ENCODE measurements at regions not wholly inside any gene's neighbourhood (a gene's known extent, or its start where the extent isn't known, plus 50 kb on each side); places are given as distances from the start of the nearest gene placed in this dataset.

DNA sequence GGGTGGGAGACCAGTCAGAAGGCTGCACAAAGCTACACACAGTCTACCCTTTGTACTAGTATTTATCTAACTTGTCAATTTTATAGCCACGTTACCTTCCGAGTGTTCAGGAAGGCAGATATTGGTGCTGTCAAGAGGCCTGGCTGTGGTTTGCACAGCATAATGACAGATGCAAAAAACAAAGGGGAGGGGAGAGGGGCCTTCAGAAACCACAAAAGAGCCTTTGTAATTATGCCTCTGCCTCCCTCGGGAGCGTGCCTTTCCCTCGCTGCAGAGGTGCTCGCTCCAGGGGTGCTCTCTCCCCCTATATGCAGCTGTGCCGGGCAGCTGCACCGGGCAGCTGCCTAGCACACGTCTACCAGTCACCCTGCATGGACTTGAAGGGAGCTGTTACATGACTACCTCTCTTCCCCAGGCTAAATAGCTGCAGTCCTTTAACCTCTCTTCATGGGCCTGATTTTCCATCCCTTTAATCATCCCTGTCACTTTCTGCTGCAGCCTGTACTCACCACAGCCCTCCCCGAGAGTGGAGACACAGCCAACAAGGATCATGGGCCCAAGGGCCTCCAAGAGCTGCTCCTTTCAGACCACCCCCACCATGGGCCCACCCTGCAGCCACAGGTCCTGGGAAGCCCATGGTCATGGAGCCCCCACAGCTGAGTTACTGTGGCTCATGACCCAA, 168.4 kb upstream of the PKDCC start:
- TF ChIP-seq POLR2AphosphoS5 (IDR thresholded peaks at IDR 0.05; ENCODE audit: low read depth, low read length) (no peak), TAF1 (IDR thresholded peaks at IDR 0.05; ENCODE audit: borderline replicate concordance, insufficient read depth, low read length) (no peak), SIN3A (IDR thresholded peaks at IDR 0.05; ENCODE audit: borderline replicate concordance, insufficient read depth, low read length) (no peak)
- TF ChIP-seq, protein P1, sequence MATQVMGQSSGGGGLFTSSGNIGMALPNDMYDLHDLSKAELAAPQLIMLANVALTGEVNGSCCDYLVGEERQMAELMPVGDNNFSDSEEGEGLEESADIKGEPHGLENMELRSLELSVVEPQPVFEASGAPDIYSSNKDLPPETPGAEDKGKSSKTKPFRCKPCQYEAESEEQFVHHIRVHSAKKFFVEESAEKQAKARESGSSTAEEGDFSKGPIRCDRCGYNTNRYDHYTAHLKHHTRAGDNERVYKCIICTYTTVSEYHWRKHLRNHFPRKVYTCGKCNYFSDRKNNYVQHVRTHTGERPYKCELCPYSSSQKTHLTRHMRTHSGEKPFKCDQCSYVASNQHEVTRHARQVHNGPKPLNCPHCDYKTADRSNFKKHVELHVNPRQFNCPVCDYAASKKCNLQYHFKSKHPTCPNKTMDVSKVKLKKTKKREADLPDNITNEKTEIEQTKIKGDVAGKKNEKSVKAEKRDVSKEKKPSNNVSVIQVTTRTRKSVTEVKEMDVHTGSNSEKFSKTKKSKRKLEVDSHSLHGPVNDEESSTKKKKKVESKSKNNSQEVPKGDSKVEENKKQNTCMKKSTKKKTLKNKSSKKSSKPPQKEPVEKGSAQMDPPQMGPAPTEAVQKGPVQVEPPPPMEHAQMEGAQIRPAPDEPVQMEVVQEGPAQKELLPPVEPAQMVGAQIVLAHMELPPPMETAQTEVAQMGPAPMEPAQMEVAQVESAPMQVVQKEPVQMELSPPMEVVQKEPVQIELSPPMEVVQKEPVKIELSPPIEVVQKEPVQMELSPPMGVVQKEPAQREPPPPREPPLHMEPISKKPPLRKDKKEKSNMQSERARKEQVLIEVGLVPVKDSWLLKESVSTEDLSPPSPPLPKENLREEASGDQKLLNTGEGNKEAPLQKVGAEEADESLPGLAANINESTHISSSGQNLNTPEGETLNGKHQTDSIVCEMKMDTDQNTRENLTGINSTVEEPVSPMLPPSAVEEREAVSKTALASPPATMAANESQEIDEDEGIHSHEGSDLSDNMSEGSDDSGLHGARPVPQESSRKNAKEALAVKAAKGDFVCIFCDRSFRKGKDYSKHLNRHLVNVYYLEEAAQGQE (IDR thresholded peaks at IDR 0.05; ENCODE audit: insufficient read depth in 1 of 2, low read depth in 2 of 2, low read length in 2 of 2) = no peak
